ENCODE measurements at regions not wholly inside any gene's neighbourhood (a gene's known extent, or its start where the extent isn't known, plus 50 kb on each side); places are given as distances from the start of the nearest gene placed in this dataset.
"Not testable (repeated sequence)": the region's sequence is repeated elsewhere in the genome, so short reads cannot be mapped to it uniquely, and the experiment has no call there.

DNA sequence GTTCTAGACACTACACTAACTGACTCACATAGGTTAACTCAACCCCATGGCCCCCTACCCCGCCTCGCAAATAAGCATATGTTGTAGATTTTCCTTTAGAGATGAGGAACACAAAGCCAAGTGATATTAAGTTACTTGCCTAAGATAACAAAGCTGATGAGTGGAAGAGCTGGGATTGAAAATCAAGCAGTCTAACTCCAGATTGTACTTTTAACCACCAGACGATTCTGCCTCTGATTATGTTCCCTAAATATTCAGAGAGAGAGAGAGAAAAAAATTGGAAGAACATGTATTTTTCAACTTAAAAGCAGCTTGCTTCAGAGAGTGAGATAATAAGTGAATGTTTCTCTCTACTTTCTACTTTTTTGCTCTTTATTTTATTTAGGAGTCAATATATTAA is 66.9 kb upstream of the THBS1 start:
- TF ChIP-seq, protein P1, sequence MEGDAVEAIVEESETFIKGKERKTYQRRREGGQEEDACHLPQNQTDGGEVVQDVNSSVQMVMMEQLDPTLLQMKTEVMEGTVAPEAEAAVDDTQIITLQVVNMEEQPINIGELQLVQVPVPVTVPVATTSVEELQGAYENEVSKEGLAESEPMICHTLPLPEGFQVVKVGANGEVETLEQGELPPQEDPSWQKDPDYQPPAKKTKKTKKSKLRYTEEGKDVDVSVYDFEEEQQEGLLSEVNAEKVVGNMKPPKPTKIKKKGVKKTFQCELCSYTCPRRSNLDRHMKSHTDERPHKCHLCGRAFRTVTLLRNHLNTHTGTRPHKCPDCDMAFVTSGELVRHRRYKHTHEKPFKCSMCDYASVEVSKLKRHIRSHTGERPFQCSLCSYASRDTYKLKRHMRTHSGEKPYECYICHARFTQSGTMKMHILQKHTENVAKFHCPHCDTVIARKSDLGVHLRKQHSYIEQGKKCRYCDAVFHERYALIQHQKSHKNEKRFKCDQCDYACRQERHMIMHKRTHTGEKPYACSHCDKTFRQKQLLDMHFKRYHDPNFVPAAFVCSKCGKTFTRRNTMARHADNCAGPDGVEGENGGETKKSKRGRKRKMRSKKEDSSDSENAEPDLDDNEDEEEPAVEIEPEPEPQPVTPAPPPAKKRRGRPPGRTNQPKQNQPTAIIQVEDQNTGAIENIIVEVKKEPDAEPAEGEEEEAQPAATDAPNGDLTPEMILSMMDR (IDR thresholded peaks at IDR 0.05; ENCODE audit: insufficient read depth, low read length, poor library complexity, severe bottlenecking) = no peak
- no peaks in the 10 kb centered on the region for H3K27me3 ChIP-seq (ENCODE audit: control insufficient read depth, insufficient read depth, low read length)
- no peaks in the 10 kb centered on the region for H3K36me3 ChIP-seq (ENCODE audit: control insufficient read depth, insufficient read depth, low read length)
- no peak overlapping the region for H3K4me3 ChIP-seq (ENCODE audit: low read depth, low read length)
- no peak for DNase-seq (ENCODE audit: low read depth)

DNA sequence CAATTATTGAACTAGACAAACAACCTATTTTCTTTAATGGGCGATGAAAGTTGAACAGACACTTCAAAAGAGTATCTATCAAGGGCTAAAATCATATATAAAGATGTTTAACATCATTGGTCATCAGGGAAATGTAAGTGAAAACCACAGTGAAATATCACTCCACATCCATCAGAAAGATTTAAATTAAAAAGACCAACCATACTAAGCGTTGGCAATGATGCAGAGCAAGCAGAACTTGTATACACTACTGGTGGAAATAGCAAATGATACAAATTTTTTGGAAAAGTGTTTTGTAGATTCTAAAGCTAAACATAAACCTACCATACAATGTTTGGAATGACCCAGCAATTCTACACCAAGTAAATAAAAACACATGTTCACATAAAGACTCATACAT is 65.9 kb upstream of the THBS1 start:
- TF ChIP-seq, protein P1 (IDR thresholded peaks at IDR 0.05; ENCODE audit: insufficient read depth, low read length, poor library complexity, severe bottlenecking) = no peak
- H3K27me3 ChIP-seq (ENCODE audit: control insufficient read depth, insufficient read depth, low read length) = no peaks in the 10 kb centered on the region
- H3K4me3 ChIP-seq (ENCODE audit: low read depth, low read length) = no peak overlapping the region
- no peaks in the 10 kb centered on the region for H3K36me3 ChIP-seq (ENCODE audit: control insufficient read depth, insufficient read depth, low read length)
- DNase-seq (ENCODE audit: low read depth) = no peak

DNA sequence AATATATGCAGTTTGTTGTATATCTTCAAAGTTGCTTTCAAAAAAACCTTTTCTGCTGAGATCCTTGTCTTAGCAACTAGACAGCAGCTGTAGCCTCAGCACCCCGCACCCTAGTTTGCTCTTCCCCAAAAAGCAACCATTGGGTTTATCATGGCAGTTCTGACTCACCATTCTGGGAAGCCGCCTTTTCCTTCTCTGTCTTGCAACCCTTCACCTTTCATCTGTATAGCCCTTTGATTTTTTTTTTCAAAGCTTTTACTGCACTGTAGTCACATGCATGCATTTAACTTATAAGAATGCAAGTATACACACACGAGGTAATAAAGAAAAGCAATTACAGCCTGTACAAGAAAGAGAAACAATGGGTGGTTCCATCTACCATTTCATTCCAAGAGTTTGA is 65.1 kb upstream of the THBS1 start:
- Histone ChIP-seq H3K36me3 (ENCODE audit: control insufficient read depth, insufficient read depth, low read length) (no peaks in the 10 kb centered on the region), H3K27me3 (ENCODE audit: control insufficient read depth, insufficient read depth, low read length) (no peaks in the 10 kb centered on the region), H3K4me3 (ENCODE audit: low read depth, low read length) (no peak overlapping the region)
- DNase-seq (ENCODE audit: low read depth) = no peak
- TF ChIP-seq, protein P1 (IDR thresholded peaks at IDR 0.05; ENCODE audit: insufficient read depth, low read length, poor library complexity, severe bottlenecking) = no peak

DNA sequence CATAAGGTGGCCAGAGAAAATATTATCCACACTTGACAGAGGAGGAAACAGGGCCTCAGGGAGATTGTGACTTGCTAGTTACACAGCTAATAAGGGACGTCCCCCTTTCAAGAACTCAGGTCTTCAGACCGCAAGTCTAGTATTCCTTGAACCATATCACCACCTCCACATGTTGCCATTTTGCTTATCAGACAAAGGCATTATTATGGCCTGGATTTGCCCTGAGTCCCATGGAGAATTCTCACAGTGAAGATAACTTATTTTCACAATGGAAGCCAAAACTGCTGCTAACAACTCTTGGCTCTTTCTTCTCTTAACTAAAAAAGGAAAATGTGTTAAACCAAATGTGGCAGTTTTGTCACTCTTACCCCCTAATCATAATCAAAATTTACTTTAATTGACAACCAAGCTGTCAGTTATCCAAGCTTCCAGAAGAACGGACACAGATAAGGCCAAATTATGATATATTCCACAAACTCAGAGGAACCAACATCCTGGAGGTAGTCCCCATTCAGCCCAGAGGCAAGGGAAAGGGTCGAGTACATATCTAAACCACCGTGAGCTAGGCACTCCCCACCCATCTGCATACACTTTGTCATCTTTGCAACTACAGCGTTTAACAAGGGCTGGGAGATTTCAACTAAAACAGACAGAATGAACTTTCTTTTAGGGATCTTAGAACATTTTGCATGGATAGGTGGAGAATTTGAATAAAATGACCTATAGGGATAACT is 63.6 kb upstream of the THBS1 start:
- Histone ChIP-seq H3K4me3 (ENCODE audit: low read depth, low read length) (no peak overlapping the region), H3K27me3 (ENCODE audit: control insufficient read depth, insufficient read depth, low read length) (no peaks in the 10 kb centered on the region), H3K36me3 (ENCODE audit: control insufficient read depth, insufficient read depth, low read length) (no peaks in the 10 kb centered on the region)
- TF ChIP-seq, protein P1 (IDR thresholded peaks at IDR 0.05; ENCODE audit: insufficient read depth, low read length, poor library complexity, severe bottlenecking) = no peak
- DNase-seq (ENCODE audit: low read depth) = no peak

DNA sequence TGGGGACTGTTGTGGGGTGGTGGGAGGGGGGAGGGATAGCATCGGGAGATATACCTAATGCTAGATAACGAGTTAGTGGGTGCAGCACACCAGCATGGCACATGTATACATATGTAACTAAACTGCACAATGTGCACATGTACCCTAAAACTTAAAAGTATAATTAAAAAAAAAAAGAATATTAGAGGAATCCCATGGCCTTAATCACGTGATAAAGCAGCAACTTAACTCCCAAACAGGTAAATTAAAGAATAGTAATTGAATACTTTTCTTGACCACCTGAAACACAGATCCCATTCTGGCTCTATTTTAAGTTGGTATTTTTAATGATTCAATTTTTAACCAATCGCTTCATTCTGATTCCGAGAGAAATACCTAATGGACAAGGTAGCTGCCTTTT is 56.9 kb upstream of the THBS1 start:
- not testable (repeated sequence) for DNase-seq (ENCODE audit: low read depth)

DNA sequence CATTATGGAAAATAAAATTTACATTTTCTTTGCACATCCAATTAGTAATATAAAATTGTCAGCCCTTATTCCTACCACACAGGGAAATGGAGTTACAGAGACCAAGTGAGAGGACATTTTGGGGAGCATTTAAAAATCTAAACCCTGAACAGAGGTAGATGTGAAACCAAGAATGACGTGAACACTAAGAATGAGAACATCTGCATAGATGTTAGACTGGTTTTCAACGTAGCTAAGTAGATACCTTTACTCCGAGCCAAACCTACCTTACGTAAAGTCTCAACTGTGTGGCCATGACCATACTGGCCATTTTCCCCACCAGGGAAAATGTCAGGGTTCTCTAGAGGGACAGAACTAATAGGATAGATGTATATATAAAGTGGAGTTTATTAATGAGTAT is 51.4 kb upstream of the THBS1 start:
- H3K27me3 ChIP-seq (ENCODE audit: control insufficient read depth, insufficient read depth, low read length) = no peaks in the 10 kb centered on the region
- TF ChIP-seq, protein P1 (IDR thresholded peaks at IDR 0.05; ENCODE audit: insufficient read depth, low read length, poor library complexity, severe bottlenecking) = no peak
- no peaks in the 10 kb centered on the region for H3K36me3 ChIP-seq (ENCODE audit: control insufficient read depth, insufficient read depth, low read length)
- DNase-seq (ENCODE audit: low read depth) = no peak
- H3K4me3 ChIP-seq (ENCODE audit: low read depth, low read length) = no peak overlapping the region

More for the DNA sequence above, 56.9 kb upstream of the THBS1 start:
- H3K4me3 ChIP-seq (ENCODE audit: low read depth, low read length); H3K36me3 ChIP-seq (ENCODE audit: control insufficient read depth, insufficient read depth, low read length); H3K27me3 ChIP-seq (ENCODE audit: control insufficient read depth, insufficient read depth, low read length): not testable (repeated sequence)

Data from kidney epithelial cell (primary cell).